HG02981 (cell line): ENCODE measurements at regions not wholly inside any gene's neighbourhood (a gene's known extent, or its start where the extent isn't known, plus 50 kb on each side); places are given as distances from the start of the nearest gene placed in this dataset.

Source experiments
- ATAC-seq: cut with Tn5 transposase; IDR thresholded peaks from one replicate; pipeline ENCODE4 v1.9.1; 2021; ENCODE audit warnings: mild to moderate bottlenecking, moderate library complexity; ENCODE audit not compliant: unreplicated experiment

- ATAC-seq: no peak
Observed at GRCh38 chr10:83955406-83955805, 183.9 kb upstream of the GHITM start.

GRCh38 chr10:83957168-83957947, 182.0 kb upstream of the GHITM start:
- no peak for ATAC-seq

GRCh38 chr10:83959328-83959727, 180.0 kb upstream of the GHITM start:
- ATAC-seq: no peak

GRCh38 chr10:83960125-83960524, 179.2 kb upstream of the GHITM start:
- ATAC-seq: no peak

GRCh38 chr10:83961620-83962019, 177.7 kb upstream of the GHITM start:
- ATAC-seq: no peak

GRCh38 chr10:83963446-83963845, 175.9 kb upstream of the GHITM start:
- no peak for ATAC-seq

GRCh38 chr10:83965473-83965872, 173.8 kb upstream of the GHITM start:
- no peak for ATAC-seq

- ATAC-seq: no peak
Observed at GRCh38 chr10:83968052-83968451, 171.3 kb upstream of the GHITM start.

- ATAC-seq: no peak
Observed at GRCh38 chr10:83978681-83979383, 160.5 kb upstream of the GHITM start.

GRCh38 chr10:83982812-83983211, 156.5 kb upstream of the GHITM start:
- no peak for ATAC-seq

GRCh38 chr10:83983578-83984255, 155.6 kb upstream of the GHITM start:
- ATAC-seq: no peak

- ATAC-seq: no peak
Observed at GRCh38 chr10:83984256-83984640, 155.1 kb upstream of the GHITM start.

- ATAC-seq: no peak
Observed at GRCh38 chr10:83986800-83987199, 152.5 kb upstream of the GHITM start.

- no peak for ATAC-seq
Observed at GRCh38 chr10:83987216-83987615, 152.1 kb upstream of the GHITM start.

- ATAC-seq: no peak
Observed at GRCh38 chr10:83988435-83988834, 150.9 kb upstream of the GHITM start.

- peak; percentile 94 for ATAC-seq
Observed at GRCh38 chr10:83990126-83990525, 149.2 kb upstream of the GHITM start.

- ATAC-seq: no peak
Observed at GRCh38 chr10:83991986-83992753, 147.1 kb upstream of the GHITM start.

- ATAC-seq: no peak
Observed at GRCh38 chr10:83994325-83994724, 145.0 kb upstream of the GHITM start.

- no peak for ATAC-seq
Observed at GRCh38 chr10:83995738-83996331, 143.5 kb upstream of the GHITM start.

GRCh38 chr10:84004221-84004620, 135.1 kb upstream of the GHITM start:
- no peak for ATAC-seq

GRCh38 chr10:84005403-84005802, 133.9 kb upstream of the GHITM start:
- ATAC-seq: no peak
